ENCODE measurements at regions not wholly inside any gene's neighbourhood (a gene's known extent, or its start where the extent isn't known, plus 50 kb on each side); places are given as distances from the start of the nearest gene placed in this dataset.

- Histone ChIP-seq H3K4me3 (ENCODE audit: insufficient read depth, low read depth, low read length, poor library complexity, severe bottlenecking) (no peak overlapping the region), H3K9me3 (ENCODE audit: control insufficient read depth, low read length) (no peaks in the 10 kb centered on the region), H3K27me3 (replicated peaks; ENCODE audit: control insufficient read depth, insufficient read depth, low read length, poor library complexity, severe bottlenecking) (no peaks in the 10 kb centered on the region), H3K27ac (ENCODE audit: insufficient read depth, low read length, poor library complexity, severe bottlenecking) (no peak overlapping the region), H3K4me1 (ENCODE audit: control insufficient read depth, insufficient read depth, low read length, poor library complexity, severe bottlenecking) (peaks cover 8% of the 10 kb centered on the region), H3K36me3 (ENCODE audit: control insufficient read depth, insufficient read depth, low read length) (no peaks in the 10 kb centered on the region)
- DNase-seq, result no peak
These were observed 91.4 kb downstream of the B3GNT2 start for GRCh38 chr2:62287282-62287681.

DNA sequence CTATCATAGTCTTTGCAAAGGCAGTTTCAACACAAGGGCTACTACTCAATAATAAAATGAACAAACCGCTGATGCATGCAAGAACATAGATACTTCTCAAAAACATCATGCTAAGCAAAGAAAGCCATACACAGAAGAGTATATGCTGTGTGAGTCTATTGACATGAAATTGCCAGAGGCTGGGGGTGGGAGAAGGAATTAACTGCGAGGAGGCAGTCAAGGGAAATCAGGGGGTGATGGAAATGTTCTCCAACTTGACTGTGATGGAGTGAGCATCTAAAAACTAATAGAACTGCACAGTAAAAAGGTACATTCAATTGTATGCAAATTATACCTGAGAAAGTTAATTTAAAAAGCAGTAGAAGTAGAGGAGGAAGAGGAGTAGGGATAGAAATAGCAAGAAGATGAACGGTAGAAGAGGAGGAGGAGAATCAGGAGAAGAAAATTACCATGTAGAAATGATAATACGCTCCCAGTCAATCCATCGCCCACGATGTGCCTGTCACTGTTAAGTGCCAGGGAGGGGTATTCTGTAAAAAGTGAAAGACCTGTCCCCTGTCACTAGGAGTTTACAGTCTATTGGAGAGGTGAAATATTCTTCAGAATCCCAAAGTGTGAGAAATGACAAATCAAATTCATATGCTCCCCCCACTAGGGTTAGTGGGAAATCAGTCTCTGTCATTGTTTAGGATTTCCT lies 90.3 kb downstream of the B3GNT2 start:
- Histone ChIP-seq H3K4me1 (ENCODE audit: control insufficient read depth, insufficient read depth, low read length, poor library complexity, severe bottlenecking) (peaks cover 8% of the 10 kb centered on the region), H3K9me3 (ENCODE audit: control insufficient read depth, low read length) (no peaks in the 10 kb centered on the region), H3K27me3 (replicated peaks; ENCODE audit: control insufficient read depth, insufficient read depth, low read length, poor library complexity, severe bottlenecking) (no peaks in the 10 kb centered on the region), H3K36me3 (ENCODE audit: control insufficient read depth, insufficient read depth, low read length) (no peaks in the 10 kb centered on the region), H3K27ac (ENCODE audit: insufficient read depth, low read length, poor library complexity, severe bottlenecking) (no peak overlapping the region), H3K4me3 (ENCODE audit: insufficient read depth, low read depth, low read length, poor library complexity, severe bottlenecking) (no peak overlapping the region)
- no peak for DNase-seq

- H3K4me3 ChIP-seq (ENCODE audit: insufficient read depth, low read depth, low read length, poor library complexity, severe bottlenecking), result no peak overlapping the region
- H3K9me3 ChIP-seq (ENCODE audit: control insufficient read depth, low read length), result no peaks in the 10 kb centered on the region
- no peaks in the 10 kb centered on the region for H3K27me3 ChIP-seq (replicated peaks; ENCODE audit: control insufficient read depth, insufficient read depth, low read length, poor library complexity, severe bottlenecking)
- peaks cover 8% of the 10 kb centered on the region for H3K4me1 ChIP-seq (ENCODE audit: control insufficient read depth, insufficient read depth, low read length, poor library complexity, severe bottlenecking)
- no peak overlapping the region for H3K27ac ChIP-seq (ENCODE audit: insufficient read depth, low read length, poor library complexity, severe bottlenecking)
- no peak for DNase-seq
- no peaks in the 10 kb centered on the region for H3K36me3 ChIP-seq (ENCODE audit: control insufficient read depth, insufficient read depth, low read length)
These were observed 89.1 kb downstream of the B3GNT2 start for GRCh38 chr2:62284980-62285379.

GRCh38 chr2:62284471-62284870 lies 88.6 kb downstream of the B3GNT2 start:
- no peak for DNase-seq
- H3K27ac ChIP-seq (ENCODE audit: insufficient read depth, low read length, poor library complexity, severe bottlenecking), result no peak overlapping the region
- H3K27me3 ChIP-seq (replicated peaks; ENCODE audit: control insufficient read depth, insufficient read depth, low read length, poor library complexity, severe bottlenecking), result no peaks in the 10 kb centered on the region
- H3K9me3 ChIP-seq (ENCODE audit: control insufficient read depth, low read length), result no peaks in the 10 kb centered on the region
- no peak overlapping the region for H3K4me3 ChIP-seq (ENCODE audit: insufficient read depth, low read depth, low read length, poor library complexity, severe bottlenecking)
- peaks cover 8% of the 10 kb centered on the region for H3K4me1 ChIP-seq (ENCODE audit: control insufficient read depth, insufficient read depth, low read length, poor library complexity, severe bottlenecking)
- no peaks in the 10 kb centered on the region for H3K36me3 ChIP-seq (ENCODE audit: control insufficient read depth, insufficient read depth, low read length)

- Histone ChIP-seq H3K9me3 (ENCODE audit: control insufficient read depth, low read length) (peaks cover 5% of the 10 kb centered on the region), H3K4me1 (ENCODE audit: control insufficient read depth, insufficient read depth, low read length, poor library complexity, severe bottlenecking) (peaks cover 6% of the 10 kb centered on the region), H3K36me3 (ENCODE audit: control insufficient read depth, insufficient read depth, low read length) (no peaks in the 10 kb centered on the region), H3K27ac (ENCODE audit: insufficient read depth, low read length, poor library complexity, severe bottlenecking) (no peak overlapping the region), H3K4me3 (ENCODE audit: insufficient read depth, low read depth, low read length, poor library complexity, severe bottlenecking) (no peak overlapping the region), H3K27me3 (replicated peaks; ENCODE audit: control insufficient read depth, insufficient read depth, low read length, poor library complexity, severe bottlenecking) (no peaks in the 10 kb centered on the region)
- no peak for DNase-seq
These were observed 87.2 kb downstream of the B3GNT2 start for GRCh38 chr2:62283147-62283546.

DNA sequence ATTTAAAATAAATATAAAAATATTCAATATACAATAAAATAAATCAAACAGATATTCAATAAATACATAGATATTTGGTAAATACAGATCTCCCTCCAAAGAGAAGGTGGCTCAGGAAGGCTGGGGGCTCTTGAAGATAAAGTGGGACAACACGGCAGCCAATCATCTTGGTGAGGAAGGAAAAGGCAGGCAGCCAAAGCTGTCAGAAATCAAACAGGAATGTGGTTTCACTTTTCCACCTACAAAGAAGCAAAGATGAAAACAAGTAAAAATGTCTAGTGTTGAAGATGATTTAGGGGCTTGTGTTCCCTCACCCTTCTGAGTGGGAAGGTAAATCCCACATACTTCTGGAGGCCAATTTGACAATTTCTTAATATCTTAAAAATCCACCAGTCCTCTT lies 85.7 kb downstream of the B3GNT2 start:
- DNase-seq, result no peak
- H3K9me3 ChIP-seq (ENCODE audit: control insufficient read depth, low read length), result peaks cover 5% of the 10 kb centered on the region
- H3K27me3 ChIP-seq (replicated peaks; ENCODE audit: control insufficient read depth, insufficient read depth, low read length, poor library complexity, severe bottlenecking), result no peaks in the 10 kb centered on the region
- no peaks in the 10 kb centered on the region for H3K4me1 ChIP-seq (ENCODE audit: control insufficient read depth, insufficient read depth, low read length, poor library complexity, severe bottlenecking)
- no peaks in the 10 kb centered on the region for H3K36me3 ChIP-seq (ENCODE audit: control insufficient read depth, insufficient read depth, low read length)
- no peak overlapping the region for H3K4me3 ChIP-seq (ENCODE audit: insufficient read depth, low read depth, low read length, poor library complexity, severe bottlenecking)
- H3K27ac ChIP-seq (ENCODE audit: insufficient read depth, low read length, poor library complexity, severe bottlenecking), result no peak overlapping the region

GRCh38 chr2:62277688-62278087 lies 81.8 kb downstream of the B3GNT2 start:
- H3K27ac ChIP-seq (ENCODE audit: insufficient read depth, low read length, poor library complexity, severe bottlenecking), result no peak overlapping the region
- H3K4me1 ChIP-seq (ENCODE audit: control insufficient read depth, insufficient read depth, low read length, poor library complexity, severe bottlenecking), result no peaks in the 10 kb centered on the region
- no peak for DNase-seq
- H3K9me3 ChIP-seq (ENCODE audit: control insufficient read depth, low read length), result peaks cover 5% of the 10 kb centered on the region
- no peaks in the 10 kb centered on the region for H3K36me3 ChIP-seq (ENCODE audit: control insufficient read depth, insufficient read depth, low read length)
- H3K27me3 ChIP-seq (replicated peaks; ENCODE audit: control insufficient read depth, insufficient read depth, low read length, poor library complexity, severe bottlenecking), result no peaks in the 10 kb centered on the region
- H3K4me3 ChIP-seq (ENCODE audit: insufficient read depth, low read depth, low read length, poor library complexity, severe bottlenecking), result no peak overlapping the region
